CD4-positive, alpha-beta T cell treated with Interleukin-21 for 1 hour (primary cell): ENCODE measurements at regions not wholly inside any gene's neighbourhood (a gene's known extent, or its start where the extent isn't known, plus 50 kb on each side); places are given as distances from the start of the nearest gene placed in this dataset.

Experiments used
- DNase-seq: peaks from one replicate; pipeline ENCODE4 v3.0.0-alpha.2; 2020

GRCh38 chr14:58697930-58698642, 60.3 kb downstream of the DACT1 start:
- DNase-seq = no peak

- no peak for DNase-seq
Observed at GRCh38 chr14:58699681-58700205, 62.0 kb downstream of the DACT1 start.

GRCh38 chr14:58701156-58701555, 63.4 kb downstream of the DACT1 start:
- no peak for DNase-seq

GRCh38 chr14:58701604-58702003, 63.8 kb downstream of the DACT1 start:
- no peak for DNase-seq

- no peak for DNase-seq
Observed at GRCh38 chr14:58702441-58703160, 64.8 kb downstream of the DACT1 start.

- DNase-seq = no peak
Observed at GRCh38 chr14:58703161-58703506, 65.4 kb downstream of the DACT1 start.

- DNase-seq = no peak
Observed at GRCh38 chr14:58705066-58705465, 67.3 kb downstream of the DACT1 start.

- DNase-seq = no peak
Observed at GRCh38 chr14:58707949-58708348, 70.2 kb downstream of the DACT1 start.

- no peak for DNase-seq
Observed at GRCh38 chr14:58709949-58710348, 72.2 kb downstream of the DACT1 start.

- DNase-seq = no peak
Observed at GRCh38 chr14:58711382-58711781, 73.6 kb downstream of the DACT1 start.

- DNase-seq = no peak
Observed at GRCh38 chr14:58712357-58712756, 74.6 kb downstream of the DACT1 start.

- no peak for DNase-seq
Observed at GRCh38 chr14:58713677-58714076, 75.9 kb downstream of the DACT1 start.

GRCh38 chr14:58716706-58717105, 78.9 kb downstream of the DACT1 start:
- no peak for DNase-seq

- DNase-seq = no peak
Observed at GRCh38 chr14:58717211-58717610, 79.4 kb downstream of the DACT1 start.

- no peak for DNase-seq
Observed at GRCh38 chr14:58717813-58718212, 80.1 kb downstream of the DACT1 start.

GRCh38 chr14:58718226-58719205, 80.8 kb downstream of the DACT1 start:
- DNase-seq = no peak

- no peak for DNase-seq
Observed at GRCh38 chr14:58721723-58722122, 84.0 kb downstream of the DACT1 start.

- no peak for DNase-seq
Observed at GRCh38 chr14:58722441-58722840, 84.7 kb downstream of the DACT1 start.

- no peak for DNase-seq
Observed at GRCh38 chr14:58724206-58724605, 86.4 kb downstream of the DACT1 start.

- no peak for DNase-seq
Observed at GRCh38 chr14:58724702-58725101, 86.9 kb downstream of the DACT1 start.

- no peak for DNase-seq
Observed at GRCh38 chr14:58725226-58725625, 87.5 kb downstream of the DACT1 start.

GRCh38 chr14:58725871-58726270, 88.1 kb downstream of the DACT1 start:
- DNase-seq = no peak

- no peak for DNase-seq
Observed at GRCh38 chr14:58730792-58731464, 93.2 kb downstream of the DACT1 start.
